Smooth muscle cell (in vitro differentiated cells): ENCODE measurements at regions not wholly inside any gene's neighbourhood (a gene's known extent, or its start where the extent isn't known, plus 50 kb on each side); places are given as distances from the start of the nearest gene placed in this dataset.

Experiments used
- DNase-seq: peaks from one replicate; lab custom pipeline; 2025; ENCODE audit not compliant: unreplicated experiment; lab: John Stamatoyannopoulos, UW
- H2AFZ ChIP-seq: fragments of 200-600 bp; sonication (generic); 2 replicates; pipeline ENCODE4 v1.6.0; 2016; ENCODE audit warnings: antibody characterized with exemption, low read depth, mild to moderate bottlenecking
- H3F3A ChIP-seq: fragments of 200-600 bp; sonication (generic); 2 replicates; pipeline ENCODE4 v1.6.0; 2017; ENCODE audit warnings: antibody characterized with exemption, low read depth
- H3K27ac ChIP-seq: fragments of 200-600 bp; sonication (generic); 2 replicates; pipeline ENCODE4 v1.5.1; 2016; ENCODE audit warnings: low read depth, mild to moderate bottlenecking
- H3K27me3 ChIP-seq: fragments of 200-600 bp; sonication (generic); 2 replicates; pipeline ENCODE4 v1.6.1; 2016; ENCODE audit warnings: low read depth, mild to moderate bottlenecking
- H3K36me3 ChIP-seq: fragments of 200-600 bp; sonication (generic); 2 replicates; pipeline ENCODE4 v1.5.1; 2016; ENCODE audit warnings: low read depth
- H3K4me1 ChIP-seq: fragments of 200-600 bp; sonication (generic); 2 replicates; pipeline ENCODE4 v1.5.1; 2016; ENCODE audit warnings: low read depth
- H3K4me2 ChIP-seq: fragments of 200-600 bp; sonication (generic); 2 replicates; pipeline ENCODE4 v1.6.0; 2016; ENCODE audit warnings: mild to moderate bottlenecking
- H3K4me3 ChIP-seq: fragments of 200-600 bp; sonication (generic); 2 replicates; pipeline ENCODE4 v1.5.1; 2016; ENCODE audit warnings: mild to moderate bottlenecking
- H3K79me2 ChIP-seq: fragments of 200-600 bp; sonication (generic); 2 replicates; pipeline ENCODE4 v1.6.0; 2016; ENCODE audit warnings: low read depth, mild to moderate bottlenecking
- H3K9ac ChIP-seq: fragments of 200-600 bp; sonication (generic); 2 replicates; pipeline ENCODE4 v1.6.0; 2016; ENCODE audit warnings: low read depth
- H3K9me3 ChIP-seq: fragments of 200-600 bp; sonication (generic); replicated peaks from 2 replicates; pipeline ENCODE4 v1.5.1; 2016; ENCODE audit warnings: low read depth
- H4K20me1 ChIP-seq: fragments of 200-600 bp; sonication (generic); 2 replicates; pipeline ENCODE4 v1.6.0; 2016; ENCODE audit warnings: low read depth
- CTCF ChIP-seq: fragments of 200-600 bp; sonication (generic); IDR thresholded peaks from 2 replicates; pipeline ENCODE4 v1.5.1; 2017; ENCODE audit warnings: borderline replicate concordance, mild to moderate bottlenecking, antibody characterized with exemption; ENCODE audit not compliant: insufficient read depth, poor library complexity, severe bottlenecking
- WGBS: methylation state at CpG from one replicate; pipeline ENCODE4 v1.1.7; 2016; ENCODE audit warnings: low lambda C conversion rate; 5-methylcytosine and 5-hydroxymethylcytosine counted together

- Histone ChIP-seq H3K4me1 (no peaks in the 10 kb centered on the region), H3K4me3 (no peak overlapping the region), H3F3A (no peaks in the 10 kb centered on the region), H2AFZ (no peak overlapping the region), H3K9ac (no peak overlapping the region), H3K79me2 (no peaks in the 10 kb centered on the region), H3K27me3 (no peaks in the 10 kb centered on the region), H3K27ac (no peak overlapping the region), H3K4me2 (no peak overlapping the region), H3K9me3 (no peaks in the 10 kb centered on the region), H3K36me3 (no peaks in the 10 kb centered on the region), H4K20me1 (no peaks in the 10 kb centered on the region)
- 88% methylated on average over 8 of the region's 8 CpGs for WGBS
- DNase-seq, result no peak
- no peak for TF ChIP-seq CTCF
Observed at GRCh38 chr5:174259696-174260420, 214.4 kb downstream of the NSG2 start.

GRCh38 chr5:174271316-174271715, 225.8 kb downstream of the NSG2 start:
- no peaks in the 10 kb centered on the region for H3F3A ChIP-seq
- no peaks in the 10 kb centered on the region for H3K4me1 ChIP-seq
- no peaks in the 10 kb centered on the region for H3K27me3 ChIP-seq

GRCh38 chr5:174272671-174273070, 227.2 kb downstream of the NSG2 start:
- Histone ChIP-seq H3K79me2 (no peaks in the 10 kb centered on the region), H3K36me3 (no peaks in the 10 kb centered on the region), H3K27ac (no peak overlapping the region), H3K27me3 (no peaks in the 10 kb centered on the region), H3K4me2 (no peak overlapping the region), H3K9me3 (no peaks in the 10 kb centered on the region), H2AFZ (no peak overlapping the region), H3F3A (no peaks in the 10 kb centered on the region), H4K20me1 (no peaks in the 10 kb centered on the region), H3K4me1 (no peaks in the 10 kb centered on the region), H3K9ac (no peak overlapping the region), H3K4me3 (no peak overlapping the region)
- no peak for TF ChIP-seq CTCF
- WGBS, result 95% methylated on average over 2 of the region's 2 CpGs
- DNase-seq, result no peak

More at GRCh38 chr5:174271316-174271715, 225.8 kb downstream of the NSG2 start:
- TF ChIP-seq CTCF, result no peak
- Histone ChIP-seq H3K79me2 (no peaks in the 10 kb centered on the region), H3K9me3 (no peaks in the 10 kb centered on the region), H3K9ac (no peak overlapping the region), H4K20me1 (no peaks in the 10 kb centered on the region), H3K4me2 (no peak overlapping the region), H3K27ac (no peak overlapping the region), H2AFZ (no peak overlapping the region), H3K4me3 (no peak overlapping the region), H3K36me3 (no peaks in the 10 kb centered on the region)
- DNase-seq, result no peak
- 82% methylated on average over 1 of the region's 1 CpG for WGBS

GRCh38 chr5:174273325-174273724, 227.8 kb downstream of the NSG2 start:
- H3K4me2 ChIP-seq, result no peak overlapping the region
- H3K9ac ChIP-seq, result no peak overlapping the region
- no peak for TF ChIP-seq CTCF
- 72% methylated on average over 4 of the region's 4 CpGs for WGBS
- H3K27me3 ChIP-seq, result no peaks in the 10 kb centered on the region
- no peaks in the 10 kb centered on the region for H4K20me1 ChIP-seq
- no peaks in the 10 kb centered on the region for H3K4me1 ChIP-seq
- H3K9me3 ChIP-seq, result no peaks in the 10 kb centered on the region
- no peak overlapping the region for H2AFZ ChIP-seq
- DNase-seq, result no peak
- no peak overlapping the region for H3K4me3 ChIP-seq
- H3K79me2 ChIP-seq, result no peaks in the 10 kb centered on the region
- no peak overlapping the region for H3K27ac ChIP-seq
- H3F3A ChIP-seq, result no peaks in the 10 kb centered on the region
- H3K36me3 ChIP-seq, result no peaks in the 10 kb centered on the region
